Activated CD8-positive, alpha-beta memory T cell treated with anti-CD3 and anti-CD28 coated beads for 48 hours (primary cell): ENCODE measurements at regions not wholly inside any gene's neighbourhood (a gene's known extent, or its start where the extent isn't known, plus 50 kb on each side); places are given as distances from the start of the nearest gene placed in this dataset.
"Not testable (repeated sequence)": the region's sequence is repeated elsewhere in the genome, so short reads cannot be mapped to it uniquely, and the experiment has no call there.

Experiments
- DNase-seq, 3 experiments: peaks; one replicate each; pipeline ENCODE4 v3.0.0-alpha.2; 2020; ENCODE audit warnings: low read depth in 2 of 3, low spot score in 2 of 3

- DNase-seq: no peak
Measured at GRCh38 chr6:90914312-90914711, 327.4 kb upstream of the MAP3K7 start.

- DNase-seq: no peak
Measured at GRCh38 chr6:90913266-90913960, 326.5 kb upstream of the MAP3K7 start.

- no peak for DNase-seq
Measured at GRCh38 chr6:90911642-90912041, 324.8 kb upstream of the MAP3K7 start.

- no peak for DNase-seq
Measured at GRCh38 chr6:90910893-90911292, 324.0 kb upstream of the MAP3K7 start.

GRCh38 chr6:90907931-90908655 lies 321.2 kb upstream of the MAP3K7 start:
- DNase-seq: no peak

GRCh38 chr6:90905351-90905750 lies 318.5 kb upstream of the MAP3K7 start:
- no peak for DNase-seq

- DNase-seq: no peak
Measured at GRCh38 chr6:90900034-90900433, 313.2 kb upstream of the MAP3K7 start.

- DNase-seq: no peak
Measured at GRCh38 chr6:90898763-90899162, 311.9 kb upstream of the MAP3K7 start.

GRCh38 chr6:90896075-90896547 lies 309.2 kb upstream of the MAP3K7 start:
- DNase-seq: no peak

GRCh38 chr6:90895299-90896074 lies 308.6 kb upstream of the MAP3K7 start:
- DNase-seq: no peak

GRCh38 chr6:90894285-90895130 lies 307.6 kb upstream of the MAP3K7 start:
- no peak for DNase-seq

GRCh38 chr6:90893400-90893799 lies 306.5 kb upstream of the MAP3K7 start:
- DNase-seq: no peak

GRCh38 chr6:90892271-90892670 lies 305.4 kb upstream of the MAP3K7 start:
- DNase-seq: no peak

- no peak for DNase-seq
Measured at GRCh38 chr6:90891355-90891754, 304.5 kb upstream of the MAP3K7 start.

- no peak for DNase-seq
Measured at GRCh38 chr6:90890683-90891330, 303.9 kb upstream of the MAP3K7 start.

- DNase-seq: no peak
Measured at GRCh38 chr6:90887764-90888163, 300.9 kb upstream of the MAP3K7 start.

- DNase-seq: no peak
Measured at GRCh38 chr6:90885611-90886056, 298.8 kb upstream of the MAP3K7 start.

- not testable (repeated sequence) for DNase-seq
Measured at GRCh38 chr6:90885137-90885536, 298.3 kb upstream of the MAP3K7 start.

- DNase-seq: no peak
Measured at GRCh38 chr6:90877616-90878015, 290.7 kb upstream of the MAP3K7 start.

- DNase-seq: no peak
Measured at GRCh38 chr6:90874931-90875330, 288.1 kb upstream of the MAP3K7 start.
